ENCODE measurements at regions not wholly inside any gene's neighbourhood (a gene's known extent, or its start where the extent isn't known, plus 50 kb on each side); places are given as distances from the start of the nearest gene placed in this dataset.
"Not testable (repeated sequence)": the region's sequence is repeated elsewhere in the genome, so short reads cannot be mapped to it uniquely, and the experiment has no call there.

DNA sequence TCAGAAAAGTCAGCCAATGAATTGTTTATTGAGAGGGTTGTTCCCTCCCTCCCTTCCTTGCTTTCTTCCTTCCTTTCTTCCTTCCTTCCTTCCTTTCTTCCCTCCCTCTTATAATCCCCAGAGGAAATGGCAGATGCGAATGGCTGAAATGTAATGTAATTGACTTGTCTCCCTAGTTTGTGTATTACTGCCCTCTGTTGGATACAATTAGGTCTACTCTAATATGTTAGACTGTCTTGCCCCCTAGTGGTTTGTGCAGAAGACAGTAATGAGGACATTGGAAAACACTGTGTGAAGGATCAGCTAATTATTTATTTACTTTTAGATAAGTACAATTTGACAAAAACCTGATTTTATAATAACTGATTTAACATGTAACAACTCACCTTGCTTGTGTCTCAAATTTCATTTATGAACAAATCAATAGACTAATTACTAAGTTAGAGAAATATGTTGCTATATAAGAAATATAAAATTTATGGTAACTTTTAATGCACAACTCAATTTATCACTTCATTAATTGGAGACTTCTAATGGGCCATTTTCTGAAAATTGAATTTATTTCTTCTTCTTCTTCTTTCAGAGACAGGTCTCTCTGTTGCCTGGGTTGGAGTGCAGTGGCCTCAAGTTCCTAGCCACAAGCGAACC, 229.8 kb upstream of the LRIG3 start:
- Histone ChIP-seq H3K27me3 (ENCODE audit: control insufficient read depth, insufficient read depth, low read length) (no peaks in the 10 kb centered on the region), H3K4me3 (ENCODE audit: insufficient read depth, low read depth, low read length) (no peak overlapping the region), H3K36me3 (replicated peaks; ENCODE audit: control insufficient read depth, insufficient read depth, low read length) (no peaks in the 10 kb centered on the region)
- peak; percentile 19 for DNase-seq

DNA sequence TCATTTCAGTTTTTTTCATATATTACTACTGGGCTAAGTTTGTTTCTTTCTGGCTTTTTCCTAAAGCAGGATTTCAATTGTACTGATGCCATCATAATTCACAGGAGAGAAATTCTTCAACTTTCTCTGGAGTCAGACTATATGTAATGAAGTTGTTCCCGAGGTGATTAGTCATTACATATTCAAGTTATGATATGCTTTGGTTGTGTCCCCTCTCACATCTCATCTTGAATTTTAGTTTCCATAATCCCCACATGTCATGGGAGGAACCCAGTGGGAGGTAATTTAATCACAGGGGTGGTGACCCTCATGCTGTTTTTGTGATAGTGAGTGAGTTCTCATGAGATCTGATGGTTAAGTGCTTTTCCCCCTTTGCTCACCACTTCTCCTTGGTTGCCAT, 227.5 kb upstream of the LRIG3 start:
- Histone ChIP-seq H3K4me3 (ENCODE audit: insufficient read depth, low read depth, low read length) (no peak overlapping the region), H3K36me3 (replicated peaks; ENCODE audit: control insufficient read depth, insufficient read depth, low read length) (no peaks in the 10 kb centered on the region), H3K27me3 (ENCODE audit: control insufficient read depth, insufficient read depth, low read length) (no peaks in the 10 kb centered on the region)
- no peak for DNase-seq

DNA sequence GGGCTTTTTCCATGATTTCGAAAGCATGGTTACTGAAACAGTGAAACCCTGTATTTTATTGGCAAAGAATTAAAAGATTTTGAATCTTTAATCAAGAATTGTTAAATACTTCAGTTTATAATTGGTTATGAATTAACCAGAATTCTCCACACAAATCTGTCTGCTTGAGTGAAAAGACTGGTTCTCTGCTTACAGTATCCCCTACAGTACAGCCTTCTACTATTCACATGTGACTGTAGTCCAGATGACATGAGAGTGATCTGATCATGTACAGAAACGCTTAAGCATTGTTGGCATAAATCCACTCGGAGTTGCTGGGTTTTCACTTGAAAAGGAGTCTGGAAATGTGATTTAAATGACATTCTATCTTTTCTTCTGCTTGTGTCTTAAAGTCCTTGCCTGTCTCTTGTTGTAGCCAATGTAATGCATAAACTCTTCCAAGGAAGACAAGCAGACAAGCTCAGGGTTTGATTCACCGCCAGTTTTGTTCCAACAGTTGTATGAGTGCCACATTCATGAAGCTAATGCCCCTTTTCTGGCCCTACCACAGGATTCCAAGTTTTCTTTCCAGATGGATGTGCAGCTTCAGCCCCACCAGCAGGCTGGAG, 222.0 kb upstream of the LRIG3 start:
- no peak for DNase-seq
- H3K4me3 ChIP-seq (ENCODE audit: insufficient read depth, low read depth, low read length): no peak overlapping the region
- H3K36me3 ChIP-seq (replicated peaks; ENCODE audit: control insufficient read depth, insufficient read depth, low read length): no peaks in the 10 kb centered on the region
- H3K27me3 ChIP-seq (ENCODE audit: control insufficient read depth, insufficient read depth, low read length): no peaks in the 10 kb centered on the region

DNA sequence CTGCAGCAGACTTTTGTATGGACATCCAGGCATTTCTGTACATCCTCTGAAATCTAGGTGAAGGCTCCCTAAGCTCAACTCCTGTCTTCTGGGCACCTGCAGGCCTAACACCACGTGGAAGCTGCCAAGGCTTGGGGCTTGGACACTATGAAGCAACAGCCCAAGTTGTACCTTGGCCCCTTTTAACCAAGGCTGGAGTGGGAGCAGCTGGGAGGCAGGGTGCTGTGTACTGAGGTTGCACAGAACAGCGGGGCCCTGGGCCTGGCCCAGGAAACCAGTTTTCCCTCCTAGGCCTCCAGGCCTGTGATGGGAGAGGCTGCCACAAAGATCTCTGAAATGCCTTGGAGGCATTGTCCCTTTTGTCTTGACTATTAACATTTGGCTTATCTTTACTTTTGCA, 214.4 kb upstream of the LRIG3 start:
- H3K27me3 ChIP-seq (ENCODE audit: control insufficient read depth, insufficient read depth, low read length): no peaks in the 10 kb centered on the region
- H3K4me3 ChIP-seq (ENCODE audit: insufficient read depth, low read depth, low read length): no peak overlapping the region
- DNase-seq: no peak
- H3K36me3 ChIP-seq (replicated peaks; ENCODE audit: control insufficient read depth, insufficient read depth, low read length): no peaks in the 10 kb centered on the region; the same call in 1 of the 2 replicates

DNA sequence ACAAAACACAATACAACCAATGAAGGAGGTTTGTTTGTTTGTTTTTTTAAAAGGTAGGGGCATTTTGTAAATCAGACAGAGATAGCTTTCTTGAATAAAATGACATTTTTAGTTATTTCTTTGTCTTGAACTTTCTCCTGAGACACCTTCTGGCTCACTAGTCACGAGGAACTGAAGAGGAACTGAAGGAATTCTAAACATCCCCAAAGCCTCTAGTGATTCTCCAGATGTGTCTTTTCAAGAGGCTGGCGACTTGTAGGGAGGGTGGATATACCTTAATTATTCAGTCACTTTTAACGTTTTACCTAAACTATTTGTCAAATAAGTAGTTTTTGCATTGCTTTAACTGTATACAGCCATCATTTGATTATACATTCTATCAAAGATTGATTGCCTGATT, 211.2 kb upstream of the LRIG3 start:
- no peak for DNase-seq
- H3K36me3 ChIP-seq (replicated peaks; ENCODE audit: control insufficient read depth, insufficient read depth, low read length): no peaks in the 10 kb centered on the region; the same call in 1 of the 2 replicates
- no peak overlapping the region for H3K4me3 ChIP-seq (ENCODE audit: insufficient read depth, low read depth, low read length)
- no peaks in the 10 kb centered on the region for H3K27me3 ChIP-seq (ENCODE audit: control insufficient read depth, insufficient read depth, low read length)

DNA sequence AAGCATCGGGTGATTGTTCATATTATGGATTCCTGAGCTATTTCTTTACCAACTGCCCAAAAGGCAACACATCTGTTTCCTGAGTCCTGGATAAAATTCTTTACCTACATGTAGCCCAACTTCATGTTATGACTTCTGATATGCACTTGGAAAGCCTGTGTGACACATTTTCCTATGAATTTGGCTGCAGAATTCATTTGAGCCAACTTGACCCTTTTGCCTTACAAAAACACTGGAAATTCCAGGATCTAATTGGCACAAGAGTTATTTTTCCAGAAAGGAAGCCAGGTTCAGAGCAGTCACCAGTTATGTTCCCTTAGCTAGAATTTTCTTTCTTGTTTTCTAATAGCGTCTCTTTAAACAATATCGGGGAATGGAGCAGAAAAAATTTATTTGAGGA, 202.5 kb upstream of the LRIG3 start:
- no peak overlapping the region for H3K4me3 ChIP-seq (ENCODE audit: insufficient read depth, low read depth, low read length)
- H3K36me3 ChIP-seq (replicated peaks; ENCODE audit: control insufficient read depth, insufficient read depth, low read length): no peaks in the 10 kb centered on the region
- no peaks in the 10 kb centered on the region for H3K27me3 ChIP-seq (ENCODE audit: control insufficient read depth, insufficient read depth, low read length)
- no peak for DNase-seq

DNA sequence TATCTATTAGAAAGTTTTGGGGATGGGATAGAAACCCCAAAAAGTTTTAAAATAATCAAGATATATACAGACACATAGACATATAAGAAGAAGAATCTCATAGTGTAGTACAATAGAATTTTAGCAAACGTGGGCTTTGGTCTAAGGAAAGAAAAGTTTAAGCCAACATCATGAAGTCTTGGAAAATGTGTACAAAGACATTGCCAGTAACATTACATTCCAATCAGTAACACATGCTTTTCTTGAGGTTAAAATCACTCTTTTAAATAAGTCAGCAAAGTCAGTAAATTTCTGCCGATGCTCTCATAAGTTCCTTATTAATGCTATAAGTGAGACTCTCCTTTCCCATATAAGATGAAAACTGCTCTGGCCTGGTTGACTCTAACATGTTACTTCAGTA, 201.1 kb upstream of the LRIG3 start:
- Histone ChIP-seq H3K27me3 (ENCODE audit: control insufficient read depth, insufficient read depth, low read length) (no peaks in the 10 kb centered on the region), H3K36me3 (replicated peaks; ENCODE audit: control insufficient read depth, insufficient read depth, low read length) (no peaks in the 10 kb centered on the region), H3K4me3 (ENCODE audit: insufficient read depth, low read depth, low read length) (no peak overlapping the region)
- no peak for DNase-seq

DNA sequence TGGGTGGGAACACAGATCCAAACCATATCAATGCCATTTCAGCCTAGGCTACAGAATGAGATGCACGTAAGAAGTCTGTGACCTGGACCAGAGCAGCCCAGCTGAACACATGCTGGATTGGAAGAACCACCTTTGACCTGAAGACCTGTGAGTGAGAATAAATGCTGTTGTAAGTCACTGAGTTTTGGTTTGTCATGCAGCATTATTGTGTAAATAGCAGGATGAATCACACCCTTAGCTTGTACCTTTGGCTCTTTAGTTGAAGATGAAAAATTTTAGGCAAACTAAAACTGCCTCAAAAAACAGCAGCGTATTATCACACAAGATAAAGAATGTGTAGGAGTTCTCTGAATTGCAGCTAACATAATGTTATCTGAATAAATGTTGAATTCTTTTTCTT, 199.4 kb upstream of the LRIG3 start:
- Histone ChIP-seq H3K36me3 (replicated peaks; ENCODE audit: control insufficient read depth, insufficient read depth, low read length) (no peaks in the 10 kb centered on the region), H3K4me3 (ENCODE audit: insufficient read depth, low read depth, low read length) (no peak overlapping the region), H3K27me3 (ENCODE audit: control insufficient read depth, insufficient read depth, low read length) (no peaks in the 10 kb centered on the region)
- DNase-seq: no peak

DNA sequence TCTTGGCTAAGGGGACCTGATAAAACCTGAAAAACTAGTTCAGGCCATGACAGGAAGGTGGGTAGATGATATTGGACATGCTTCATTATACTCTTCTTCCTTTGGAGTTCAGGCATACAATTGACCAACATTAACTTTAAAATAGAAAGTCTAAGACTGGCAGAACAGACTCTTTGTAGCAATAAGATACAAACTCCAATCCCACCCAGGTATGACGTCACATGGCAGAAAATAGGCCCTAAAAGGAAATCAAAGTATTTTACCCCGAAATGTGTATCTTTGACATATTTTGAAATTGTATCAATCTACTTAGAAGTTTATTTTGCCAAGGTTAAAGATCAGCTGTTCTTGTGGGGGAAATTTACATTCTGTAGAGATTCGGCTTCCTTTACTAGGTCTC, 198.1 kb upstream of the LRIG3 start:
- H3K36me3 ChIP-seq (replicated peaks; ENCODE audit: control insufficient read depth, insufficient read depth, low read length): no peaks in the 10 kb centered on the region
- H3K4me3 ChIP-seq (ENCODE audit: insufficient read depth, low read depth, low read length): no peak overlapping the region
- H3K27me3 ChIP-seq (ENCODE audit: control insufficient read depth, insufficient read depth, low read length): no peaks in the 10 kb centered on the region
- DNase-seq: no peak

DNA sequence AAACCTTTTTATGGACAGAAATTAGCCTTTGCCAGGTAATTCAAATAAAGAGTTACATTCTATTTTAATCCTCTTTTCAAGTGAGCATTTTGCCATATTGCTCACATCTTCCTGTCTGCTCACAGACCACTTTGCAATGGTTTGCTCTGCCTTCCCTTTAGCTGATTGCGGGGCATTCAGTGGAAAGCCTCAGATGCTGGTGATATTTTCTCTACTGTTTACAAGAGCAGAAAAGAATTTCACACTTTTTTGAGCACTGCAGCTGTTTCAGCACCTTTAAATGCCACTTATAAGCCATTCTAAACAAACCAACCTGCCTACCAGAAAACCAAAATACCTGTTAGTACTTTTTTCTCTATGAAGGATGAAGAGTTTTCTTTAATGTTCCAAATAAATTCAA, 195.7 kb upstream of the LRIG3 start:
- no peak for DNase-seq
- H3K36me3 ChIP-seq (replicated peaks; ENCODE audit: control insufficient read depth, insufficient read depth, low read length): no peaks in the 10 kb centered on the region
- no peaks in the 10 kb centered on the region for H3K27me3 ChIP-seq (ENCODE audit: control insufficient read depth, insufficient read depth, low read length)
- no peak overlapping the region for H3K4me3 ChIP-seq (ENCODE audit: insufficient read depth, low read depth, low read length)

DNA sequence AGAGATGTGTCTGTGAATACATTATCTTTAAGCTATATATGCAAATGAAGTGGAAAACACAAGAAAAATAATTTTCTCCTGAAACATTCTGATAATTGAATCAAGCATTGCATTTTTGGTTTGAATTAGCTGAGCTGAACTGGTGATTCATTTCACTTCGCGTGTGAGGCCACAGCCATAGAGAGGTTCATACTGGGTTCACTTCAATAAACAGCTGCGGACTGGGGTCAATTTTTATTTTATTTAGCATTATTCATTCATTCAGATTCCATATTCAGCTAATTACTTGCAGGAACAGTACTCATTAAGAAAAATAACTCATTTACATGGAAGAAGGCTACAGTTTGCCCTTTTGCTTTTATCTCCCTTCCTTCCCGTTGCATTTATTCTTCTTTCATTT, 195.2 kb upstream of the LRIG3 start:
- no peak for DNase-seq
- Histone ChIP-seq H3K36me3 (replicated peaks; ENCODE audit: control insufficient read depth, insufficient read depth, low read length) (no peaks in the 10 kb centered on the region), H3K4me3 (ENCODE audit: insufficient read depth, low read depth, low read length) (no peak overlapping the region), H3K27me3 (ENCODE audit: control insufficient read depth, insufficient read depth, low read length) (no peaks in the 10 kb centered on the region)

DNA sequence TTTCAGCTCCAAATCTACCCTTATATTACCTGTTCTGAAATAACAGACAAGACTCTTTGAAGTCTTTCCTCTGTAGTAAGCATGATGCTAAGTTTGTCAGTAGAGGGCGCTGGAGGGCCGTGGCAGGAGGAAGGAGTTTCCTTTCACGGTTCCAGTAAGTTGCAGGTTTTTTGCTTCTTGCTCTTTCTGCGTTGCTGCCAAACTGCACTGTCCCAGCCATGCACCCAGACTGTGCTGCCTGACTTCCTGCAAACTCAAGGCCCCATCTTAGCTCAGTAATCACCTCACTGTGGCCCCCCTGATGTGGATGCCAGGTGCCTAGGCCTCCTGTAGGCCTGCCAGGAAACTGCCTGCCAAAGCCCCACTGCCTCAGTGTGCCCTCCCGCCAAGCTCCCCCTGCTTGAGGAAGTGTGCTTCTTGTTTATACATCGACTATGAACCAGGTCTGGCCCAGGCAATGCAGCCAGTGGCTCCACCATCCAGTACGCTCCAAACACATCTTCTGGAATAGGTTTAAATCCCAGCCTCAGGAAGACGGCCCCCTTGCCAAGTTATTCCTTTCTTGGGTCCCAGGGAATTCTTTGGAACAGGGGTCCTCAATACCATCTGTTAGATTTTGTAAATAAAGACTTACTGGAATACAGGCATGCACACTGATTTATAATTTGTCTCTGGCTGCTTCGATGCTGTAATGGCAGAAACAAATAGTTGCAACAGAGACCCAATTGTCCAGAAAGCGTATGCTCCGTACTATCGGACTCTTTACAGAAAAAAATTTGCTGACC, 193.7 kb upstream of the LRIG3 start:
- no peaks in the 10 kb centered on the region for H3K27me3 ChIP-seq (ENCODE audit: control insufficient read depth, insufficient read depth, low read length)
- H3K4me3 ChIP-seq (ENCODE audit: insufficient read depth, low read depth, low read length): no peak overlapping the region
- H3K36me3 ChIP-seq (replicated peaks; ENCODE audit: control insufficient read depth, insufficient read depth, low read length): no peaks in the 10 kb centered on the region
- peak; percentile 42 for DNase-seq

DNA sequence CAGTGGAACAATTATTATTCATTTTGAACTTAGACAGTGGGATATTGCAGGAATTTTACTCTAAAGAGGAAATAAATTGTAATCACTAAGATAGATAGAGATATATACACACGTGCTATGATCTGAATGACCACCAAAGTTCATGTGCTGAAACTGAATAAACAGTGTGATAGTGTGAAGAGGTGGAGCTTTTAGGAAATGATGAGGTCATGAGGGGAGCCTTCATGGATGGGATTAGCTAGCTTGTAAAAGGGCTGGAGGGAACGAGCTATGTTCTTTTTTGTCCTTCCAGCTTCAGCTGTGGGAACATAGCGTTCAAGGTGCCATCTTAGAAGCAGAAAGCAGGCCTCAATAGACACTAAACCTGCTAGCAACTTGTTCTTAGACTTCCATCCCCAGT, 191.5 kb upstream of the LRIG3 start:
- H3K27me3 ChIP-seq (ENCODE audit: control insufficient read depth, insufficient read depth, low read length): no peaks in the 10 kb centered on the region
- H3K36me3 ChIP-seq (replicated peaks; ENCODE audit: control insufficient read depth, insufficient read depth, low read length): no peaks in the 10 kb centered on the region
- DNase-seq: no peak
- no peak overlapping the region for H3K4me3 ChIP-seq (ENCODE audit: insufficient read depth, low read depth, low read length)

DNA sequence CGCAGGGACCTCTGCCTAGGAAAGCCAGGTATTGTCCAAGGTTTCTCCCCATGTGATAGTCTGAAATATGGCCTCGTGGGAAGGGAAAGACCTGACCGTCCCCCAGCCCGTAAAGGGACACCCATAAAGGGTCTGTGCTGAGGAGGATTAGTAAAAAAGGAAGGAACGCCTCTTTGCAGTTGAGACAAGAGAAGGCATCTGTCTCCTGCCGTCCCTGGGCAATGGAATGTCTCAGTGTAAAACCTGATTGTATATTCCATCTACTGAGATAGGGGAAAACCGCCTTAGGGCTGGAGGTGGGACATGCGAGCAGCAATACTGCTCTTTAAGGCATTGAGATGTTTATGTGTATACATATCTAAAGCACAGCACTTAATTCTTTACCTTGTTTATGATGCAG, 188.2 kb upstream of the LRIG3 start:
- H3K36me3 ChIP-seq (replicated peaks; ENCODE audit: control insufficient read depth, insufficient read depth, low read length); DNase-seq; H3K27me3 ChIP-seq (ENCODE audit: control insufficient read depth, insufficient read depth, low read length); H3K4me3 ChIP-seq (ENCODE audit: insufficient read depth, low read depth, low read length): not testable (repeated sequence)

DNA sequence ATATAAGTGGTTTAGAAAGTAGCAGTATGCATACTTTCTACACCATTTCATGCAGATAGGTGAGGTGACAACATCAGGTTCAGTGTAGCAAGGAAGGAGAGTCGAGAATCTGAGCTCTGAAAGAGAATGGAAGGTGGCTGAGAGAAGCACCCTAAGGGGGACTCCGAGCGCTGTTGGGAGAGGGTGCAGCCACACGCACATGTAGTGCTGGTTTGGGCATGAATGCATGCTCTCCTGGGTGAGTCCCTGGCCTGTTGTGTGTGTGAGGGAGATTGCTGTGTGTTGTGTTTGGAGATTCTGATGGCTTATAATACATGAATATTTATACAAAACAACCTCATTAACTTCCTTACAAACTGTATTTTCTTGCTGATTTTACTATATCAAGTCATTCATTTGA, 180.3 kb upstream of the LRIG3 start:
- no peak for DNase-seq
- Histone ChIP-seq H3K36me3 (replicated peaks; ENCODE audit: control insufficient read depth, insufficient read depth, low read length) (no peaks in the 10 kb centered on the region), H3K27me3 (ENCODE audit: control insufficient read depth, insufficient read depth, low read length) (no peaks in the 10 kb centered on the region), H3K4me3 (ENCODE audit: insufficient read depth, low read depth, low read length) (no peak overlapping the region)

Data from H7 (cell line).